Right lobe of liver (tissue), 6 donors: ENCODE measurements at regions not wholly inside any gene's neighbourhood (a gene's known extent, or its start where the extent isn't known, plus 50 kb on each side); places are given as distances from the start of the nearest gene placed in this dataset.

Source experiments
- ATAC-seq, 4 donors: fragments of 200-7000 bp; cut with Tn5 transposase; one replicate each; pipeline ENCODE4 v1.9.1; 2020; ENCODE audit warnings: mild to moderate bottlenecking in 4 of 4, moderate library complexity in 4 of 4
- DNase-seq, 3 donors: peaks; one replicate each; pipeline ENCODE4 v3.0.0-alpha.2; 2020
- H3K27ac ChIP-seq, 3 donors: fragments of 200-600 bp; one replicate each; pipeline ENCODE4 v1.8.0; 2022
- H3K27me3 ChIP-seq, 2 donors: fragments of 200-600 bp; one replicate each; pipeline ENCODE4 v1.8.0; 2022
- H3K36me3 ChIP-seq, 4 donors: fragments of 200-600 bp; sonication (generic) in 1 of 4; one replicate each; pipeline versions ENCODE4 v1.5.1 to v1.8.0; 2017 to 2022; ENCODE audit warnings: control low read depth in 1 of 4
- H3K4me1 ChIP-seq, 4 donors: fragments of 200-600 bp; sonication (generic) in 1 of 4; one replicate each; pipeline versions ENCODE4 v1.5.1 to v1.8.0; 2017 to 2022; ENCODE audit warnings: control low read depth in 1 of 4
- H3K4me3 ChIP-seq, 3 donors: fragments of 200-600 bp; one replicate each; pipeline ENCODE4 v1.8.0; 2022
- H3K9me3 ChIP-seq, 4 donors: fragments of 200-600 bp; sonication (generic) in 1 of 4; one replicate each; pipeline versions ENCODE4 v1.5.1 to v1.8.0; 2017 to 2022; ENCODE audit warnings: control low read depth in 1 of 4
- POLR2A ChIP-seq: fragments of 450-650 bp; IDR thresholded peaks from one replicate; pipeline ENCODE4 v1.6.1; 2017; ENCODE audit warnings: antibody characterized with exemption, mild to moderate bottlenecking
- WGBS: methylation state at CpG from one replicate; pipeline ENCODE4 v1.1.6; 2018; ENCODE audit warnings: low coverage, low lambda C conversion rate; ENCODE audit not compliant: insufficient coverage; ENCODE audit errors: missing lambda C conversion rate; 5-methylcytosine and 5-hydroxymethylcytosine counted together
- intact Hi-C, 2 donors: fragments of 100-400 bp; cut with DNase I; formaldehyde crosslinking; loops; one replicate each; pipeline versions ENCODE4 v1.11.2 to v1.14.1; 2022
- TF ChIP-seq, protein P1 (sequence below), 4 donors: fragments of 200-600 bp in 3 of 4; fragments of 450-650 bp in 1 of 4; IDR thresholded peaks; one replicate each; pipeline versions ENCODE4 v1.5.1 to v1.8.0; 2016 to 2022; ENCODE audit warnings: antibody characterized with exemption in 4 of 4, mild to moderate bottlenecking in 2 of 4
- donor health status: DM: no; HTN: yes; CAD: no.
- donor health status: DM: no; HTN: no; CAD: no.
- donor health status: DM: no; HTN: no; CAD: no.
- donor health status: DM: no; HTN: yes; CAD: no.
- donor health status: DM: no; HTN: yes; CAD: no.

DNA sequence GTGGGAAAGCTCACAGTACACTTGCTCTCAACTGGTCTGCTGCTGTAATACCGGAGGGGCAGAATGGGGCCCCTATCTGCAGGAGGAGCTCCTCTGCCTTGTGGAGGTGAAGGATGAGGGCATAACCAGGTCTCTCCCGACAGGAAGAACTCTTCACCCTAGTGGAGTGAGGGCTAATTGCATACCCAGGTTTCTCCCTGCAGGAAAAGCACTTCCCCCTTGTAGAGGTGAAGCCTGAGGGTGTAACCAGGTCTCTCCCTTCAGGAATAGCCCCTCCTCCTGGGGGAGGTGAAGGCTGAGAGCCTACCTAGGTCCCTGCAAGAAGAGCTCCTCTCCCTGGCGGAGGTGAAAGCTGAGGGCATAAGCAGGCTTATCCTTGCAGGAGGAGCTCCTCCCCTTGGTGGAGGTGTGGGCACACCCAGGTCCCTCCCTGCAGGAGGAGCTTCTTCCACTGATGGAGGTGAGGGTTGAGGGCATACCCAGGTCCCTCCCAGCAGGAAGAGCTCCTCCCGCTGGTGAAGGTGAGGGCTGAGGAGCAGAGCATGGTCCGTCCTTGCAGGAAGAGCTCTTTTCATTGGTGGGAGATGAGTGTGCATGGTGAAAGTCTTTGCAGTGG, 954.1 kb downstream of the NLGN4Y start:
- no peaks in the 10 kb centered on the region for H3K4me1 ChIP-seq
- H3K27ac ChIP-seq = no peak overlapping the region
- no peak for ATAC-seq
- intact Hi-C loops = no loop called here
- no peak for DNase-seq
- H3K36me3 ChIP-seq = no peaks in the 10 kb centered on the region
- no peaks in the 10 kb centered on the region for H3K27me3 ChIP-seq
- H3K9me3 ChIP-seq = no peaks in the 10 kb centered on the region
- no peak overlapping the region for H3K4me3 ChIP-seq
- WGBS = no CpG with 5 or more reads among the region's 5 CpGs
- TF ChIP-seq, protein P1, sequence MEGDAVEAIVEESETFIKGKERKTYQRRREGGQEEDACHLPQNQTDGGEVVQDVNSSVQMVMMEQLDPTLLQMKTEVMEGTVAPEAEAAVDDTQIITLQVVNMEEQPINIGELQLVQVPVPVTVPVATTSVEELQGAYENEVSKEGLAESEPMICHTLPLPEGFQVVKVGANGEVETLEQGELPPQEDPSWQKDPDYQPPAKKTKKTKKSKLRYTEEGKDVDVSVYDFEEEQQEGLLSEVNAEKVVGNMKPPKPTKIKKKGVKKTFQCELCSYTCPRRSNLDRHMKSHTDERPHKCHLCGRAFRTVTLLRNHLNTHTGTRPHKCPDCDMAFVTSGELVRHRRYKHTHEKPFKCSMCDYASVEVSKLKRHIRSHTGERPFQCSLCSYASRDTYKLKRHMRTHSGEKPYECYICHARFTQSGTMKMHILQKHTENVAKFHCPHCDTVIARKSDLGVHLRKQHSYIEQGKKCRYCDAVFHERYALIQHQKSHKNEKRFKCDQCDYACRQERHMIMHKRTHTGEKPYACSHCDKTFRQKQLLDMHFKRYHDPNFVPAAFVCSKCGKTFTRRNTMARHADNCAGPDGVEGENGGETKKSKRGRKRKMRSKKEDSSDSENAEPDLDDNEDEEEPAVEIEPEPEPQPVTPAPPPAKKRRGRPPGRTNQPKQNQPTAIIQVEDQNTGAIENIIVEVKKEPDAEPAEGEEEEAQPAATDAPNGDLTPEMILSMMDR (IDR thresholded peaks at IDR 0.05) = no peak
- no peak for TF ChIP-seq POLR2A

GRCh38 chrY:15500536-15500935, 976.2 kb downstream of the NLGN4Y start:
- Histone ChIP-seq H3K36me3 (no peaks in the 10 kb centered on the region), H3K4me3 (no peak overlapping the region), H3K9me3 (no peaks in the 10 kb centered on the region), H3K4me1 (no peaks in the 10 kb centered on the region), H3K27me3 (no peaks in the 10 kb centered on the region), H3K27ac (no peak overlapping the region)
- no peak for ATAC-seq
- no peak for TF ChIP-seq POLR2A
- TF ChIP-seq, protein P1 (IDR thresholded peaks at IDR 0.05) = no peak
- intact Hi-C loops = no loop called here
- no CpG with 5 or more reads among the region's 4 CpGs for WGBS
- DNase-seq = no peak

DNA sequence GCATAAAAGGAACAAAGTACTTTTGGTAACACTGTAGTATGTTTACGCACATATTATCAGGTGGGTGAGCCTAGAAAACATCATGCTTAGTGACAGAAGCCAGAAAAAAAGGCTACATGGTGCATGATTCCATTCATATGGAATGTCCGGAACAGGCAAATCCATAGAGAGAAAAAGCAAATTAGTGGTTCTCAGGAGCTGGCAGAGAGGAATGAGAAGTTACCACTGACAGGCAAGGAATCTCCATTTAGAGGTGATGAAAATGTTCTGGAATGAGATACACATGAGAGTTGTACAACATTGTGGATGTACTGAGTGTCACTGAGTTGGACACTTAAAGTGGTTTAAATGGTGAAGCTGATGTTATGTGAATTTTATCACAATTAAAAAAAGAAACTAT, 976.9 kb downstream of the NLGN4Y start:
- intact Hi-C loops = no loop called here
- DNase-seq (no peak), ATAC-seq (no peak)
- H3K4me3 ChIP-seq = no peak overlapping the region
- H3K36me3 ChIP-seq = no peaks in the 10 kb centered on the region
- TF ChIP-seq, protein P1 (IDR thresholded peaks at IDR 0.05) = no peak
- TF ChIP-seq POLR2A = no peak
- no peaks in the 10 kb centered on the region for H3K27me3 ChIP-seq
- H3K4me1 ChIP-seq = no peaks in the 10 kb centered on the region
- no CpG with 5 or more reads among the region's 2 CpGs for WGBS
- H3K9me3 ChIP-seq = no peaks in the 10 kb centered on the region
- H3K27ac ChIP-seq = no peak overlapping the region

DNA sequence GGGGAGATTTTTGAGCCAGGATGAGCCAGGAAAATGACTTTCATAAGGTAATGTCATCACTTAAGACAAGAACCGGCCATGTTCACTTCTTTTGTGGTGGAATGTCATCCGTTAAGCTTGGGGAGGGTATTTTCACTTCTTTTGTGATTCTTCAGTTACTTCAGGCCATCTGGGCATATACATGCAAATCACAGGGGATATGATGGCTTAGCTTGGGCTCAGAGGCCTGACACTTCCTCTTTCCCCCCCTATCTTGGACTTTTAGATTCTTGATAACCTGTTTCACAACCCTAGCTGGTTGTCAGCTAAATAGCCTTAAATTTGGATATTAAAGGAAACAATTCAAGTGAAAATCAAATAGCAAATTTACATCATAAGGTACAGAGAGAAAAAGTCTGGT, 986.0 kb downstream of the NLGN4Y start:
- TF ChIP-seq POLR2A = no peak
- no peak for ATAC-seq
- intact Hi-C loops = no loop called here
- no peak for DNase-seq
- H3K27ac ChIP-seq = no peak overlapping the region
- no peak overlapping the region for H3K4me3 ChIP-seq
- H3K27me3 ChIP-seq = no peaks in the 10 kb centered on the region
- H3K9me3 ChIP-seq = no peaks in the 10 kb centered on the region
- WGBS = no CpG with 5 or more reads among the region's 2 CpGs
- H3K36me3 ChIP-seq = no peaks in the 10 kb centered on the region
- no peaks in the 10 kb centered on the region for H3K4me1 ChIP-seq

DNA sequence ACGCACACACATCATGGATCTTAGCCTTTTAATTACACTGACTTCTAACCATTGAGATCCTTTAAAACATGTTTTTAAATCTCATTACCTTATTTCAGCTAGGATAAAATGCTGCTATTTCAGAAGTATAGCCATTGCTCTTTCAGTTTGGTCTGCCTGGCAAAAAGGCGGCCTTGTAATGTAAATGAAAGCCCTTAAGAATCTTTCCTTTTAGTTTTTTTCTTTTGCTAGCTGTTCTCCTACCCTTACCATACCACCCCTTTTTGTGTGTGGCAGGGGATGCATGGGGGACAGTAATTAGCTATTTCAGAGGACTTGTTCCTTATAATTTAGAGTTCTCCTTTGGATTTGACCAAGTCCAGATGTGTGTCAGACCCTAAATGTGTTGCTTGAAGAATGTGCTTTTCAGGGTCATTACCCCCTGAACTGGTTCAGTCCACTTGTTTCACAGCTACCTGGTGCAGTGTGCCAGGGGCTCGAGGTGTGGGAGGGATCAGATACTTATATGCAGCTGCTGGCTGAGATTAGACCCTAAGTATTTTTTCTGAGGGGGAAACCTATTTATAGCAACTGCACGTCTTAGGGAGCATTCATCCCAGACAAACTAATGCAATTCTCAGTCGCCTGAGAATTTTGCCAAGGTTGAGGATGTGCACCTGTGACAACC, 986.8 kb downstream of the NLGN4Y start:
- Histone ChIP-seq H3K36me3 (no peaks in the 10 kb centered on the region), H3K27ac (no peak overlapping the region), H3K9me3 (no peaks in the 10 kb centered on the region), H3K4me3 (no peak overlapping the region), H3K4me1 (no peaks in the 10 kb centered on the region), H3K27me3 (no peaks in the 10 kb centered on the region)
- no CpG with 5 or more reads among the region's 5 CpGs for WGBS
- no peak for TF ChIP-seq POLR2A
- TF ChIP-seq, protein P1 (IDR thresholded peaks at IDR 0.05) = no peak
- ATAC-seq (no peak), DNase-seq (no peak)
- intact Hi-C loops = no loop called here
